ENCODE measurements at regions not wholly inside any gene's neighbourhood (a gene's known extent, or its start where the extent isn't known, plus 50 kb on each side); places are given as distances from the start of the nearest gene placed in this dataset.

DNA sequence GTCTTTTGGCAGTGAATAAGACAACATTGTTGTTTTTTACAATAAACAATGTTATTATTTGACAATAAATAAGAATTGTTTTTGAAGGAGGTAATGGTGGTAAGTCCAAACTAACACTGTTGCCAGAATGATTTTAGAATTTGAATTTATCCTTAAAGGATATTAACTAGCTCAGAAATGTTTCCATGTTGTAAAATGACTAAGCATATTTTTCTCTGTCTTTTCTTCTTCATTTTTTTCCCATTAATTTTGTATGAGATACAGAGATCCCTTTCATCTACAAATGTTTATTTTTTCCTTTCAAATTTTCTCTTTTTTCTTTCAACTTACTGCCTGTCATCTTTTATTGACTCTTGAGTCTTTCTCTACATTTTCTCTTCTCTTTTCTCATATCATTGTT lies 66.5 kb upstream of the DOCK10 start:
- TF ChIP-seq, protein P1, sequence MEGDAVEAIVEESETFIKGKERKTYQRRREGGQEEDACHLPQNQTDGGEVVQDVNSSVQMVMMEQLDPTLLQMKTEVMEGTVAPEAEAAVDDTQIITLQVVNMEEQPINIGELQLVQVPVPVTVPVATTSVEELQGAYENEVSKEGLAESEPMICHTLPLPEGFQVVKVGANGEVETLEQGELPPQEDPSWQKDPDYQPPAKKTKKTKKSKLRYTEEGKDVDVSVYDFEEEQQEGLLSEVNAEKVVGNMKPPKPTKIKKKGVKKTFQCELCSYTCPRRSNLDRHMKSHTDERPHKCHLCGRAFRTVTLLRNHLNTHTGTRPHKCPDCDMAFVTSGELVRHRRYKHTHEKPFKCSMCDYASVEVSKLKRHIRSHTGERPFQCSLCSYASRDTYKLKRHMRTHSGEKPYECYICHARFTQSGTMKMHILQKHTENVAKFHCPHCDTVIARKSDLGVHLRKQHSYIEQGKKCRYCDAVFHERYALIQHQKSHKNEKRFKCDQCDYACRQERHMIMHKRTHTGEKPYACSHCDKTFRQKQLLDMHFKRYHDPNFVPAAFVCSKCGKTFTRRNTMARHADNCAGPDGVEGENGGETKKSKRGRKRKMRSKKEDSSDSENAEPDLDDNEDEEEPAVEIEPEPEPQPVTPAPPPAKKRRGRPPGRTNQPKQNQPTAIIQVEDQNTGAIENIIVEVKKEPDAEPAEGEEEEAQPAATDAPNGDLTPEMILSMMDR (optimal IDR thresholded peaks at IDR 0.05 in 1 of 3, IDR thresholded peaks at IDR 0.05 in 1 of 3, conservative IDR thresholded peaks at IDR 0.05 in 1 of 3; ENCODE audit: extremely low read depth in 1 of 3, insufficient read depth in 2 of 3, low read length in 3 of 3): no peak
- no peak for TF ChIP-seq EZH2 (IDR thresholded peaks at IDR 0.05; ENCODE audit: low read length)

All from keratinocyte (primary cell).